A673 (cell line): ENCODE measurements at regions not wholly inside any gene's neighbourhood (a gene's known extent, or its start where the extent isn't known, plus 50 kb on each side); places are given as distances from the start of the nearest gene placed in this dataset.

Experiments used
- BruUV-seq: library from RNA; stranded (reverse); fragments of 400-500 nt; replicated peaks from 2 replicates; lab custom pipeline; 2021; lab: Mats Ljungman, UMichigan
- CTCF ChIA-PET: fragments of 300-600 bp; sonication (Branson Sonifier 250); formaldehyde crosslinking; loops from one replicate; lab custom pipeline; 2022; ENCODE audit warnings: antibody characterized with exemption; lab: Charles Lee
- POLR2A ChIA-PET: fragments of 300-600 bp; sonication (Branson Sonifier 250); formaldehyde crosslinking; loops from one replicate; lab custom pipeline; 2022; ENCODE audit warnings: antibody characterized with exemption; ENCODE audit not compliant: low non-redundant PET; lab: Charles Lee
- DNase-seq: peaks from one replicate; pipeline ENCODE4 v3.0.0-alpha.2; 2015; ENCODE audit warnings: low spot score
- H3K27ac ChIP-seq: fragments of 200-600 bp; sonication (generic); 2 replicates; pipeline ENCODE4 v1.5.1; 2016; ENCODE audit warnings: mixed run types, low read depth, mild to moderate bottlenecking, mixed read lengths, antibody characterized with exemption, low read length; ENCODE audit not compliant: poor library complexity, severe bottlenecking
- H3K27me3 ChIP-seq: fragments of 200-600 bp; sonication (generic); replicated peaks from 2 replicates; pipeline ENCODE4 v1.6.1; 2017; ENCODE audit warnings: mixed run types, low read depth, mild to moderate bottlenecking, mixed read lengths, antibody characterized with exemption, low read length; ENCODE audit not compliant: insufficient read depth, poor library complexity
- H3K36me3 ChIP-seq: fragments of 200-600 bp; sonication (generic); 2 replicates; pipeline ENCODE4 v1.6.1; 2016; ENCODE audit warnings: mixed run types, mild to moderate bottlenecking, mixed read lengths, antibody characterized with exemption, low read length; ENCODE audit not compliant: insufficient read depth, poor library complexity, severe bottlenecking
- H3K4me1 ChIP-seq: fragments of 200-600 bp; sonication (generic); 2 replicates; pipeline ENCODE4 v1.6.1; 2017; ENCODE audit warnings: mixed run types, mild to moderate bottlenecking, mixed read lengths, antibody characterized with exemption, low read length; ENCODE audit not compliant: insufficient read depth, poor library complexity, severe bottlenecking
- H3K4me3 ChIP-seq: fragments of 200-600 bp; sonication (generic); 2 replicates; pipeline ENCODE4 v1.5.1; 2016; ENCODE audit warnings: low read depth, mixed run types, mild to moderate bottlenecking, mixed read lengths, low read length; ENCODE audit not compliant: poor library complexity, severe bottlenecking
- H3K9me3 ChIP-seq: fragments of 200-600 bp; sonication (generic); 2 replicates; pipeline ENCODE4 v1.6.1; 2016; ENCODE audit warnings: mixed run types, low read depth, mild to moderate bottlenecking, mixed read lengths, antibody characterized with exemption, low read length; ENCODE audit not compliant: poor library complexity, severe bottlenecking
- EZH2 ChIP-seq: fragments of 200-600 bp; sonication (generic); IDR thresholded peaks from 2 replicates; pipeline ENCODE4 v1.6.1; 2017; ENCODE audit warnings: borderline replicate concordance, low read depth, mild to moderate bottlenecking, mixed read lengths, antibody characterized with exemption, low read length; ENCODE audit not compliant: poor library complexity, severe bottlenecking
- intact Hi-C: fragments of 100-400 bp; cut with micrococcal nuclease; formaldehyde crosslinking; loops from one replicate; pipeline ENCODE4 v1.10.0; 2022; ENCODE audit not compliant: unreplicated experiment
- TF ChIP-seq, protein P1 (sequence below): fragments of 300-800, 200-600 bp; sonication (generic); conservative IDR thresholded peaks from 2 replicates; pipeline ENCODE4 v1.5.1; 2017; ENCODE audit warnings: low read depth, mild to moderate bottlenecking, antibody characterized with exemption, low read length, moderate library complexity, mixed read lengths

- intact Hi-C loops = no loop called here
- Histone ChIP-seq H3K27me3 (peaks cover 3% of the 10 kb centered on the region), H3K27ac (no peak overlapping the region), H3K4me1 (no peaks in the 10 kb centered on the region), H3K4me3 (no peak overlapping the region), H3K36me3 (no peaks in the 10 kb centered on the region), H3K9me3 (no peaks in the 10 kb centered on the region)
- no peak for DNase-seq
- CTCF ChIA-PET = no interaction called here
- BruUV-seq = no TSS peak
- POLR2A ChIA-PET = no interaction called here
- no peak for TF ChIP-seq EZH2
- TF ChIP-seq, protein P1, sequence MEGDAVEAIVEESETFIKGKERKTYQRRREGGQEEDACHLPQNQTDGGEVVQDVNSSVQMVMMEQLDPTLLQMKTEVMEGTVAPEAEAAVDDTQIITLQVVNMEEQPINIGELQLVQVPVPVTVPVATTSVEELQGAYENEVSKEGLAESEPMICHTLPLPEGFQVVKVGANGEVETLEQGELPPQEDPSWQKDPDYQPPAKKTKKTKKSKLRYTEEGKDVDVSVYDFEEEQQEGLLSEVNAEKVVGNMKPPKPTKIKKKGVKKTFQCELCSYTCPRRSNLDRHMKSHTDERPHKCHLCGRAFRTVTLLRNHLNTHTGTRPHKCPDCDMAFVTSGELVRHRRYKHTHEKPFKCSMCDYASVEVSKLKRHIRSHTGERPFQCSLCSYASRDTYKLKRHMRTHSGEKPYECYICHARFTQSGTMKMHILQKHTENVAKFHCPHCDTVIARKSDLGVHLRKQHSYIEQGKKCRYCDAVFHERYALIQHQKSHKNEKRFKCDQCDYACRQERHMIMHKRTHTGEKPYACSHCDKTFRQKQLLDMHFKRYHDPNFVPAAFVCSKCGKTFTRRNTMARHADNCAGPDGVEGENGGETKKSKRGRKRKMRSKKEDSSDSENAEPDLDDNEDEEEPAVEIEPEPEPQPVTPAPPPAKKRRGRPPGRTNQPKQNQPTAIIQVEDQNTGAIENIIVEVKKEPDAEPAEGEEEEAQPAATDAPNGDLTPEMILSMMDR = no peak
These were observed 169.6 kb downstream of the GABRG1 start for GRCh38 chr4:45954276-45954675.

DNA sequence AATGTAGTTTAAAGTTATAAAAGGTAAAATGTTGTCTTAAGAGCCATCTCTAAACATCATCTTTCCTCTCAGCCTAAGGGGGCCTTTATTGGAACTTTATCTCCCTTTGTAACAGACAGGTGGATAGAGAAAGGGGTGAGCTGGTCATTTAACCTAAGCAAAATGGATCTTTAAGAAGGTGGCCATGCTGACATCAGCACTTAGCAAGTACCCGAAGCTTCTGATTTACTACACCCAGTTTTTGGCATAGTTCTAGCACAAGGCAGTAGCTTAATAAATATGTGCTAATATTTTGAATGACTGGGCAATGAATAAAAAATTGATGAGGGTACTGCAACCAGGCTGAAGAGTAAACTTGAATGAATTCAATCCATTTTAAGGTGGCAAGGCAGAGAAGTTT, 172.7 kb downstream of the GABRG1 start:
- no peak overlapping the region for H3K4me3 ChIP-seq
- H3K36me3 ChIP-seq = no peaks in the 10 kb centered on the region
- ChIA-PET CTCF (no interaction called here), POLR2A (no interaction called here)
- no peaks in the 10 kb centered on the region for H3K9me3 ChIP-seq
- no peak for TF ChIP-seq EZH2
- TF ChIP-seq, protein P1 = no peak
- no peaks in the 10 kb centered on the region for H3K27me3 ChIP-seq
- no TSS peak for BruUV-seq
- no peaks in the 10 kb centered on the region for H3K4me1 ChIP-seq
- intact Hi-C loops = no loop called here
- DNase-seq = no peak
- H3K27ac ChIP-seq = no peak overlapping the region

GRCh38 chr4:45946699-45947098, 177.2 kb downstream of the GABRG1 start:
- H3K27me3 ChIP-seq = no peaks in the 10 kb centered on the region
- no peak overlapping the region for H3K27ac ChIP-seq
- H3K9me3 ChIP-seq = no peaks in the 10 kb centered on the region
- H3K4me3 ChIP-seq = no peak overlapping the region
- no peaks in the 10 kb centered on the region for H3K36me3 ChIP-seq
- DNase-seq = peak; percentile 44
- no TSS peak for BruUV-seq
- no peak for TF ChIP-seq EZH2
- TF ChIP-seq, protein P1 = no peak
- POLR2A ChIA-PET = no interaction called here
- CTCF ChIA-PET = no interaction called here
- H3K4me1 ChIP-seq = no peaks in the 10 kb centered on the region
- intact Hi-C loops = no loop called here
